Calu3 (cell line): ENCODE measurements at regions not wholly inside any gene's neighbourhood (a gene's known extent, or its start where the extent isn't known, plus 50 kb on each side); places are given as distances from the start of the nearest gene placed in this dataset.

Experiments used
- BruUV-seq: library from RNA; stranded (reverse); fragments of 400-500 nt; replicated peaks from 2 replicates; lab custom pipeline; 2021; lab: Mats Ljungman, UMichigan
- CTCF ChIA-PET: fragments of 300-600 bp; sonication (Branson Sonifier 250); formaldehyde crosslinking; loops from one replicate; lab custom pipeline; 2022; ENCODE audit warnings: antibody characterized with exemption; lab: Charles Lee
- DNase-seq: peaks from one replicate; pipeline ENCODE4 v3.0.0; 2022
- H3K27ac Mint-ChIP-seq: one replicate; pipeline ENCODE4 v1.8.0; 2022; ENCODE audit warnings: mixed read lengths; ENCODE audit not compliant: unreplicated experiment
- H3K27me3 Mint-ChIP-seq: one replicate; pipeline ENCODE4 v1.8.0; 2022; ENCODE audit warnings: mixed read lengths; ENCODE audit not compliant: unreplicated experiment
- H3K36me3 Mint-ChIP-seq: one replicate; pipeline ENCODE4 v1.8.0; 2022; ENCODE audit warnings: mild to moderate bottlenecking, moderate library complexity, mixed read lengths; ENCODE audit not compliant: insufficient read depth, unreplicated experiment
- H3K4me1 Mint-ChIP-seq: one replicate; pipeline ENCODE4 v1.8.0; 2022; ENCODE audit warnings: mild to moderate bottlenecking, low read depth, mixed read lengths; ENCODE audit not compliant: unreplicated experiment
- H3K4me3 Mint-ChIP-seq: one replicate; pipeline ENCODE4 v1.8.0; 2022; ENCODE audit warnings: mild to moderate bottlenecking, low read depth, moderate library complexity, mixed read lengths; ENCODE audit not compliant: unreplicated experiment
- H3K9me3 Mint-ChIP-seq: one replicate; pipeline ENCODE4 v1.8.0; 2022; ENCODE audit warnings: low read depth, mixed read lengths; ENCODE audit not compliant: unreplicated experiment
- CTCF ChIP-seq: fragments of 200-600 bp; IDR thresholded peaks from one replicate; pipeline ENCODE4 v1.8.0; 2022; ENCODE audit warnings: antibody characterized with exemption; ENCODE audit not compliant: unreplicated experiment
- intact Hi-C: fragments of 100-400 bp; cut with micrococcal nuclease; formaldehyde crosslinking; loops from one replicate; pipeline ENCODE4 v1.10.0; 2022; ENCODE audit not compliant: unreplicated experiment

- Mint-ChIP-seq H3K27me3 (peaks cover 20% of the 10 kb centered on the region), H3K36me3 (no peaks in the 10 kb centered on the region), H3K27ac (no peak overlapping the region), H3K4me3 (no peak overlapping the region), H3K9me3 (no peaks in the 10 kb centered on the region), H3K4me1 (no peaks in the 10 kb centered on the region)
- no peak for TF ChIP-seq CTCF
- intact Hi-C loops = no loop called here
- no TSS peak for BruUV-seq
- no peak for DNase-seq
- CTCF ChIA-PET = no interaction called here
Observed at GRCh38 chr6:137739544-137739943, 127.5 kb upstream of the TNFAIP3 start.

DNA sequence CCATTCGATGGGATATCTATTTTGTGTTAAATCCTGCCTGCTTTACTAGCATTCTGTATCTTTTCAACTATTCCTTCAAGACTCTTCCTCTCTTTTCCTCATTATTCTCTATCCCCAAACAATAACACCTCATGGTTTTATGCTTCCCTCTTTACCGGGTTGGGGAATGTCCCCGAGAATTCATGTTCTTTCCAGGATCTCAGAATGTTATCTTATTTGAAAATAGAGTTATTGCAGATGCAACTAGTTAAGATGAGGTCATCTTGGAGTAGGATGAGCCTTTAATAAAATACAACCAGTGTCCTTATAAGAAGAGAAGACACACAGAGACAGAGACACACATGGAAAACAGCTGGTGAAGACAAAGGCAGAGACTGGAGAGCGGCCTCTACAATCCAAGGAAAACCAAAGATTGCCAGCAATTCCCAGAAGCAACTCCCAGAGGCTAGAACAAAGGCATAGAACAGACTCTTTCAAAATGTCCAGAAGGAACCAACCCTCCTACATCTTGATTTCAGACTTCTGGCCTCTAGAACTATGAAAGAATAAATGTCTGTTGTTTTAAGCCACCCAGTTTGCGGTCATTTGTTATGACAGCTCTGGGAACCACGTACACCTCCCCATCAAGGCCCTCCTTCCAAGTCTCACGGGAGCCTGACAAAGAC, 126.8 kb upstream of the TNFAIP3 start:
- Mint-ChIP-seq H3K27ac (no peak overlapping the region), H3K27me3 (peaks cover 20% of the 10 kb centered on the region), H3K4me3 (no peak overlapping the region), H3K4me1 (no peaks in the 10 kb centered on the region), H3K9me3 (no peaks in the 10 kb centered on the region), H3K36me3 (no peaks in the 10 kb centered on the region)
- CTCF ChIA-PET = no interaction called here
- TF ChIP-seq CTCF = no peak
- intact Hi-C loops = no loop called here
- BruUV-seq = no TSS peak
- DNase-seq = no peak

- H3K4me3 Mint-ChIP-seq = no peak overlapping the region
Observed at GRCh38 chr6:137740967-137741761, 125.9 kb upstream of the TNFAIP3 start.

DNA sequence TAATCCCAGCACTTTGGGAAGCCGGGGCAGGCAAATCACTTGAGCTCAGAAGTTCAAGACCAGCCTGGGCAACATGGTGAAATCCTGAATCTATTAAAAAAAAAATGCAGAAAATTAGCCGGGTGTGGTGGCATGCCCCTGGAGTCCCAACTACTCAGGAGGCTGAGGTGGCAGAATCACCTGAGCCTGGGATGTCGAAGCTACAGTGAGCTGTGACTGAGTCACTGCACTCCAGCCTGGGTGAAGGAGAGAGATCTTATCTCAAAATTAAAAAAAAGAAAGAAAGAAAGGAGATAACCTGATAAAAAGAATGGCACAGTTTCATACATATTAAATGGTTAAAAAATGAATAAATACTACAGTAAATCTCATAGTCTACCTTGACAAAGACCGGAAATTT, 123.6 kb upstream of the TNFAIP3 start:
- no peak for DNase-seq
- CTCF ChIA-PET = interaction anchor here (0.6 to 1.2 kb wide), 2 partner anchors 10 to 123 kb away, joined by 3 read pairs; partner anchors contain the start of gene TNFAIP3
- Mint-ChIP-seq H3K36me3 (no peaks in the 10 kb centered on the region), H3K4me1 (no peaks in the 10 kb centered on the region), H3K9me3 (no peaks in the 10 kb centered on the region), H3K27ac (no peak overlapping the region), H3K27me3 (peaks cover 20% of the 10 kb centered on the region), H3K4me3 (no peak overlapping the region)
- no peak for TF ChIP-seq CTCF
- no TSS peak for BruUV-seq
- intact Hi-C loops = no loop called here

More at GRCh38 chr6:137740967-137741761, 125.9 kb upstream of the TNFAIP3 start:
- TF ChIP-seq CTCF = no peak
- no peak for DNase-seq
- Mint-ChIP-seq H3K27ac (no peak overlapping the region), H3K9me3 (no peaks in the 10 kb centered on the region), H3K36me3 (no peaks in the 10 kb centered on the region), H3K27me3 (peaks cover 20% of the 10 kb centered on the region), H3K4me1 (no peaks in the 10 kb centered on the region)
- BruUV-seq = no TSS peak
- intact Hi-C loops = no loop called here
- CTCF ChIA-PET = no interaction called here
